GM12878 (cell line): ENCODE measurements at regions not wholly inside any gene's neighbourhood (a gene's known extent, or its start where the extent isn't known, plus 50 kb on each side); places are given as distances from the start of the nearest gene placed in this dataset.

Experiments used
- EP300 ChIP-seq, 2 experiments: fragments of 150-350 bp in 1 of 2; IDR thresholded peaks; 2 replicates each; pipeline ENCODE4 v1.6.1; 2011 to 2012; ENCODE audit warnings: low read depth in 2 of 2, low read length in 2 of 2, borderline replicate concordance in 1 of 2, improper control_type of control experiment in 1 of 2, inconsistent platforms in 1 of 2; ENCODE audit not compliant: control insufficient read depth in 1 of 2
- ESRRA ChIP-seq: IDR thresholded peaks from 2 replicates; pipeline ENCODE4 v1.6.1; 2012; ENCODE audit warnings: mild to moderate bottlenecking, low read length, improper control_type of control experiment
- KAT2A ChIP-seq: conservative IDR thresholded peaks from 2 replicates; pipeline ENCODE4 v1.6.1; 2011; ENCODE audit warnings: low read depth, low read length; ENCODE audit not compliant: control insufficient read depth
- POLR2A ChIP-seq: IDR thresholded peaks from 2 replicates; pipeline ENCODE4 v1.6.1; 2011; ENCODE audit warnings: low read depth, mild to moderate bottlenecking, low read length
- POLR2AphosphoS5 ChIP-seq: IDR thresholded peaks from 2 replicates; pipeline ENCODE4 v1.6.1; 2011; ENCODE audit warnings: mild to moderate bottlenecking, low read length, inconsistent platforms
- RCOR1 ChIP-seq: conservative IDR thresholded peaks from 2 replicates; pipeline ENCODE4 v1.6.1; 2012; ENCODE audit warnings: low read depth, low read length, improper control_type of control experiment
- RFX5 ChIP-seq: IDR thresholded peaks from 2 replicates; pipeline ENCODE4 v1.6.1; 2011; ENCODE audit warnings: low read depth, low read length, improper control_type of control experiment
- SP1 ChIP-seq: IDR thresholded peaks from one replicate; pipeline ENCODE4 v1.6.1; 2011; ENCODE audit warnings: low read depth, low read length
- ZBTB11 ChIP-seq: fragments of 450-650 bp; formaldehyde crosslinking; IDR thresholded peaks from 2 replicates; pipeline ENCODE4 v1.5.0; 2022; ENCODE audit warnings: mild to moderate bottlenecking, missing genetic modification characterization
- ZNF24 ChIP-seq: fragments of 450-650 bp; IDR thresholded peaks from 2 replicates; pipeline ENCODE4 v1.6.1; 2017; ENCODE audit warnings: antibody characterized with exemption, mild to moderate bottlenecking

- TF ChIP-seq RFX5: no peak
- TF ChIP-seq SP1: no peak
- no peak for TF ChIP-seq POLR2A
- no peak for TF ChIP-seq ZNF24
- no peak for TF ChIP-seq KAT2A
- TF ChIP-seq ESRRA: no peak
- no peak for TF ChIP-seq ZBTB11
- no peak for TF ChIP-seq RCOR1
- no peak for TF ChIP-seq EP300 (IDR thresholded peaks at IDR 0.05; ENCODE audit: borderline replicate concordance in 1 of 2, control insufficient read depth in 1 of 2, low read depth in 2 of 2, low read length in 2 of 2)
- TF ChIP-seq POLR2AphosphoS5: no peak
Observed at GRCh38 chr20:6877633-6878032, 110.1 kb downstream of the BMP2 start.
